BE2C (cell line): ENCODE measurements at regions not wholly inside any gene's neighbourhood (a gene's known extent, or its start where the extent isn't known, plus 50 kb on each side); places are given as distances from the start of the nearest gene placed in this dataset.

ENCODE experiments used
- DNase-seq: peaks from one replicate; pipeline ENCODE4 v3.0.0-alpha.2; 2020
- H3K27me3 ChIP-seq: fragments of 250-450 bp; sonication (Bioruptor Pico); 2 replicates; pipeline ENCODE4 v1.5.1; 2020; ENCODE audit warnings: mild to moderate bottlenecking
- H3K36me3 ChIP-seq: fragments of 250-450 bp; sonication (Bioruptor Pico); 2 replicates; pipeline ENCODE4 v1.5.1; 2020; ENCODE audit warnings: mild to moderate bottlenecking
- H3K4me1 ChIP-seq: fragments of 250-450 bp; sonication (Bioruptor Pico); 2 replicates; pipeline ENCODE4 v1.5.1; 2020
- H3K4me3 ChIP-seq: 2 replicates; pipeline ENCODE4 v1.5.1; 2011; ENCODE audit warnings: low read depth, low read length
- H3K9me3 ChIP-seq: fragments of 250-450 bp; sonication (Bioruptor Pico); 2 replicates; pipeline ENCODE4 v1.5.1; 2020
- CTCF ChIP-seq: IDR thresholded peaks from 2 replicates; pipeline ENCODE4 v1.5.1; 2012; ENCODE audit warnings: mild to moderate bottlenecking, low read depth, low read length

- no peak for TF ChIP-seq CTCF
- Histone ChIP-seq H3K4me3 (no peak overlapping the region), H3K27me3 (no peaks in the 10 kb centered on the region), H3K9me3 (no peaks in the 10 kb centered on the region), H3K4me1 (no peaks in the 10 kb centered on the region), H3K36me3 (no peaks in the 10 kb centered on the region)
- no peak for DNase-seq
Measured at GRCh38 chr22:49271369-49271727, 556.3 kb downstream of the BRD1 start.

DNA sequence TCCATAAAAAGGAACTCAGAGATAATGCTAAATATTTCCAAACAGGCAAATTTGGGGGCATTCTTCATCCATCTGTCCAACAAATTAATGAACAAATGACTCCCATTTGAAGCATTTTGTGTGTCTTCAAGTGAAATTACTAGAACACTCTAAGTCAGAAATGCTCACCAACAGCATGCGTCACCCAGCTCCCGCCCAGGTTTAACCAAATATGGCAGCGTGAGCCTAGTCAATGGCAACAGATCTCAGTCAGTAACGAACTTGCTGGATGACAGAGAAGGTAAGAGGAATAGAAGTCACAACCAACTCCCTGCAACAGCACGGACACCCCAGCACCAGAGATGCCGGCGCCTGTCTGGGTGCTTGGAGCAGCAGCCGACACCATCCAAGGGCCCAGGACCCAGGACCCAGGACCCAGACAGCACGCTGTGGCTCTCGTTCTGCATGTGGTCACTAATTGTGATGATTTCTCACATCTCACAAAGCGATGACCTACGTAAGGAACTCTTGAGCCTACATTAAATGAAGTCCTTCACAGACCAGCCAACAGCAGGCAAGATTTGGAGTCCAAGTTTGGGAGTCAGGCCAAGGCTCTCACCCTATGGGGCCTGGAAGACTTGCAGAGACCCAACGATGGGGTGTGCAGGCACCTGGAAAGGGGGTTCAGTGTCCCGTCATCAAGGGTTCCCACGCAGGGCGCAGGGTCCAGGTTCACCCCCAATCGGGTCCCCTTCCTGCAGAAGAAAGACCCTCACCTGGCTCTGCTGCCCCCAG is 556.9 kb downstream of the BRD1 start:
- no peak for TF ChIP-seq CTCF
- H3K4me1 ChIP-seq, result no peaks in the 10 kb centered on the region
- no peaks in the 10 kb centered on the region for H3K36me3 ChIP-seq
- H3K9me3 ChIP-seq, result no peaks in the 10 kb centered on the region
- no peak for DNase-seq
- H3K27me3 ChIP-seq, result no peaks in the 10 kb centered on the region
- H3K4me3 ChIP-seq, result no peak overlapping the region

GRCh38 chr22:49269928-49270327 is 557.7 kb downstream of the BRD1 start:
- Histone ChIP-seq H3K4me1 (no peaks in the 10 kb centered on the region), H3K9me3 (no peaks in the 10 kb centered on the region), H3K36me3 (no peaks in the 10 kb centered on the region), H3K4me3 (no peak overlapping the region), H3K27me3 (no peaks in the 10 kb centered on the region)
- no peak for DNase-seq
- no peak for TF ChIP-seq CTCF

- Histone ChIP-seq H3K4me3 (no peak overlapping the region), H3K9me3 (no peaks in the 10 kb centered on the region), H3K36me3 (no peaks in the 10 kb centered on the region), H3K27me3 (no peaks in the 10 kb centered on the region), H3K4me1 (no peaks in the 10 kb centered on the region)
- no peak for TF ChIP-seq CTCF
- no peak for DNase-seq
Measured at GRCh38 chr22:49269371-49269770, 558.3 kb downstream of the BRD1 start.

DNA sequence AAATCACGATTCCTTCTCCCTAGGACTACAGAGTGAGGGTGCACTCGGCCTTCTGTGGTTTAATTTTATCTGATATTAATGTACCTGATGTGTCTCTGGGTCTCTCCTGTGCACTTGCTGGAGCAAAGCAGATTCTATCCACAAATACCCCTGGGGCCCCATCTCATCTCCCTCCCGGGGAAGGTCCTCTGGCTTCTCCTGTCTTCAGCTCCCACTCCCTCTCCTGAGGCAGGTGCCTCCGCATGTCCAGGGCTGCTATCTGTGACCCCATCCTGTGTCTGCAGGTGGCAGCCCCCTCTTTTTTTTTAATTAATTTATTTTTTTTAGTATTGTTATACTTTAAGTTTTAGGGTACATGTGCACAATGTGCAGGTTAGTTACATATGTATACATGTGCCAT is 558.7 kb downstream of the BRD1 start:
- Histone ChIP-seq H3K36me3 (no peaks in the 10 kb centered on the region), H3K4me1 (no peaks in the 10 kb centered on the region), H3K9me3 (no peaks in the 10 kb centered on the region), H3K27me3 (no peaks in the 10 kb centered on the region), H3K4me3 (no peak overlapping the region)
- no peak for DNase-seq
- no peak for TF ChIP-seq CTCF

GRCh38 chr22:49267996-49268395 is 559.7 kb downstream of the BRD1 start:
- no peak for TF ChIP-seq CTCF
- Histone ChIP-seq H3K36me3 (no peaks in the 10 kb centered on the region), H3K4me3 (no peak overlapping the region), H3K9me3 (no peaks in the 10 kb centered on the region), H3K4me1 (no peaks in the 10 kb centered on the region), H3K27me3 (no peaks in the 10 kb centered on the region)
- DNase-seq, result no peak
